Cardiac muscle cell (in vitro differentiated cells and primary cell): ENCODE measurements at regions not wholly inside any gene's neighbourhood (a gene's known extent, or its start where the extent isn't known, plus 50 kb on each side); places are given as distances from the start of the nearest gene placed in this dataset.

ENCODE experiments used
- DNase-seq, 2 donors: peaks; one replicate each; pipeline versions ENCODE4 v3.0.0 to v3.0.0-alpha.2; 2010 to 2017; ENCODE audit warnings: low read depth in 1 of 2, low spot score in 1 of 2
- H3K27ac ChIP-seq: fragments of 200-600 bp; sonication (generic); 2 replicates; pipeline ENCODE4 v1.5.1; 2016
- H3K27me3 ChIP-seq: fragments of 200-600 bp; sonication (generic); 2 replicates; pipeline ENCODE4 v1.6.0; 2016; ENCODE audit warnings: control low read depth
- H3K36me3 ChIP-seq: fragments of 200-600 bp; sonication (generic); 2 replicates; pipeline ENCODE4 v1.5.1; 2016; ENCODE audit warnings: control low read depth
- H3K4me1 ChIP-seq: fragments of 200-600 bp; sonication (generic); 2 replicates; pipeline ENCODE4 v1.8.1; 2017; ENCODE audit warnings: low read depth, mild to moderate bottlenecking, mixed run types
- H3K4me3 ChIP-seq: fragments of 200-600 bp; sonication (generic); 2 replicates; pipeline ENCODE4 v1.5.1; 2016; ENCODE audit warnings: mild to moderate bottlenecking
- H3K9me3 ChIP-seq: fragments of 200-600 bp; sonication (generic); 2 replicates; pipeline ENCODE4 v1.5.1; 2017; ENCODE audit warnings: low read depth, mild to moderate bottlenecking, control low read depth
- CTCF ChIP-seq: IDR thresholded peaks from 2 replicates; pipeline ENCODE4 v1.5.1; 2012; ENCODE audit warnings: low read depth, mild to moderate bottlenecking, low read length

DNA sequence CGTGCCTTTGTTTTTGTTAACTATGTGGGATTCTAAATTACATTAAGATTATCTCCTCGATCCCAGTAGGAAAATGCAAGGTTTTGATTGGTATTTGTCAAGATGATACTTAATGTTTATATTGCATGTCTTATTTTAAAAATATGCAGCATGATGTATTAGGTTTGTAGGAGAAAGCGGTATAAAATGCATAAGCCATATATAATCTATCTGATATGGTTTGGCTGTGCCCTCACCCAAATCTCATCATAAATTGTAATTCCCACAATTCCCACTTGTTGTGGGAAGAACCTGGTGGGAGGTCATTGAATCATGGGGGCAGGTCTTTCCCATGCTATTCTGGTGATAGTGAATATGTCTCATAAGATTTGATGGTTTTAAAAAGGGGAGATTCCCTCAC is 198.1 kb upstream of the NCAM2 start:
- no peaks in the 10 kb centered on the region for H3K4me1 ChIP-seq
- no peaks in the 10 kb centered on the region for H3K36me3 ChIP-seq
- H3K27me3 ChIP-seq, result no peaks in the 10 kb centered on the region
- no peaks in the 10 kb centered on the region for H3K9me3 ChIP-seq
- no peak for DNase-seq
- no peak for TF ChIP-seq CTCF
- no peak overlapping the region for H3K4me3 ChIP-seq
- no peak overlapping the region for H3K27ac ChIP-seq

- Histone ChIP-seq H3K36me3 (no peaks in the 10 kb centered on the region), H3K4me1 (no peaks in the 10 kb centered on the region), H3K4me3 (no peak overlapping the region), H3K9me3 (no peaks in the 10 kb centered on the region), H3K27me3 (no peaks in the 10 kb centered on the region), H3K27ac (no peak overlapping the region)
- TF ChIP-seq CTCF, result no peak
- DNase-seq, result no peak
Observed at GRCh38 chr21:20802201-20802600, 196.0 kb upstream of the NCAM2 start.

DNA sequence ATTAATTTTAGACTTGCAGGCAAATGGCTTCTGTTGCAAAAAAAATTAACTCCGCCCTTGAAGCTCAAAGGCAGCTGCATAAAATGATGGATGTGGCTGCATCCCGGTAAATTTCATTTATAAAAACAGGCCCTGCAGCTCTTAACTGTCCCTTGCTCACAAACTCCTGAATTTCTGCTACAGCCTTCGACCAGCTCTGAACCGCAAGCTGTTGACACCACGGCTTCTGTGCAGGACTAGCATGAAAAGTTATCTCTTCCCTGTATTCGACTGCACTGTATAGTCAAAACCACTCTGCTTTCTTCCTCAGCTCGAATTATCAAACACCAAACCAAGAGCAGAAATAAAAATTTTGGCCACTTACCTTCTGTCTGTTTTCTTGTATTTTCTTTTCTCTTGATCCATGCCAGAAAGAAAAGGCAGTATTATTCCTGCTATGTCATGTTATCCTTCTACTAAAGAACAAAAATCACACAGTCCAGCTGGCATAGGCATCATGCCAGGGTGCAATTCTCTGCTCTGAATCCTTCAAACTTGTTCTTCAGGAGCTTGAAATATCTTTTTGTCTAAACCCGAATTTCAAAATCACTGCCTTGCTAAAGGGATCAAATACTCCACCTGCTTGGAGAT is 195.5 kb upstream of the NCAM2 start:
- no peak for DNase-seq
- Histone ChIP-seq H3K4me1 (no peaks in the 10 kb centered on the region), H3K27ac (no peak overlapping the region), H3K9me3 (no peaks in the 10 kb centered on the region), H3K27me3 (no peaks in the 10 kb centered on the region), H3K36me3 (no peaks in the 10 kb centered on the region), H3K4me3 (no peak overlapping the region)
- no peak for TF ChIP-seq CTCF

DNA sequence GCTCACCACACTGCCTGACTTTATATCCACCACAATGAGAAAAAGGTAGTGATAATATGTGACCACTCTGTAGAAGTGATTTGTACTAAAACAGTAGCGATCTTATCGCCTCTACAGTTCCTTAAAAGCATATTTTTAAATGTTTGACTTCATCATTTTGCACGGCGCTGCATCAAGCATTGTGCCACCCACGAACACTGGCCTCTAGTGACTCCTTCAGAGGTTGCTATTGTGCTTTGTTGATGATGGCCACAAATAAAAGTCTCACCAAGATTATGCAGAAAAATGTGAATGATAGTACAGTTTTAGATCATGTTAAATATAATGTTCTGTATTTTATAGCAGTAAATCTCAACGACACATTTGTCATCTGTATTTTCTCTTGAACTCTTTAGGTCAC is 186.5 kb upstream of the NCAM2 start:
- Histone ChIP-seq H3K4me3 (no peak overlapping the region), H3K27me3 (no peaks in the 10 kb centered on the region), H3K9me3 (no peaks in the 10 kb centered on the region), H3K4me1 (no peaks in the 10 kb centered on the region), H3K27ac (no peak overlapping the region), H3K36me3 (no peaks in the 10 kb centered on the region)
- TF ChIP-seq CTCF, result no peak
- DNase-seq, result no peak

GRCh38 chr21:20814090-20814489 is 184.1 kb upstream of the NCAM2 start:
- TF ChIP-seq CTCF, result no peak
- Histone ChIP-seq H3K9me3 (no peaks in the 10 kb centered on the region), H3K36me3 (no peaks in the 10 kb centered on the region), H3K27me3 (no peaks in the 10 kb centered on the region), H3K4me1 (no peaks in the 10 kb centered on the region), H3K27ac (no peak overlapping the region), H3K4me3 (no peak overlapping the region)
- no peak for DNase-seq

- Histone ChIP-seq H3K27ac (no peak overlapping the region), H3K9me3 (no peaks in the 10 kb centered on the region)
- no peak for TF ChIP-seq CTCF
Observed at GRCh38 chr21:20822666-20823065, 175.5 kb upstream of the NCAM2 start.

More at GRCh38 chr21:20822666-20823065, 175.5 kb upstream of the NCAM2 start:
- Histone ChIP-seq H3K27me3 (no peaks in the 10 kb centered on the region), H3K36me3 (no peaks in the 10 kb centered on the region), H3K4me3 (no peak overlapping the region), H3K4me1 (no peaks in the 10 kb centered on the region)
- DNase-seq, result peak in 1 of 2 donors; percentile 5
